ENCODE measurements at regions not wholly inside any gene's neighbourhood (a gene's known extent, or its start where the extent isn't known, plus 50 kb on each side); places are given as distances from the start of the nearest gene placed in this dataset.

GRCh38 chr3:107983247-107983646 is 107.6 kb downstream of the CD47 start:
- TF ChIP-seq REST (IDR thresholded peaks at IDR 0.05; ENCODE audit: insufficient read depth in 1 of 2, low read depth in 2 of 2, low read length in 2 of 2): no peak
- TF ChIP-seq POLR2AphosphoS5 (IDR thresholded peaks at IDR 0.05; ENCODE audit: low read depth, low read length): no peak
- no peak for TF ChIP-seq TAF1 (IDR thresholded peaks at IDR 0.05; ENCODE audit: borderline replicate concordance, insufficient read depth, low read length)
- TF ChIP-seq FOXP2 (optimal IDR thresholded peaks at IDR 0.05; ENCODE audit: borderline replicate concordance, extremely low read depth, extremely low read length, insufficient read depth): no peak
- TF ChIP-seq SIN3A (IDR thresholded peaks at IDR 0.05; ENCODE audit: borderline replicate concordance, insufficient read depth, low read length): no peak

- TF ChIP-seq SIN3A (IDR thresholded peaks at IDR 0.05; ENCODE audit: borderline replicate concordance, insufficient read depth, low read length): no peak
- TF ChIP-seq REST (IDR thresholded peaks at IDR 0.05; ENCODE audit: insufficient read depth in 1 of 2, low read depth in 2 of 2, low read length in 2 of 2): no peak
- TF ChIP-seq POLR2AphosphoS5 (IDR thresholded peaks at IDR 0.05; ENCODE audit: low read depth, low read length): no peak
Measured at GRCh38 chr3:107982165-107982564, 108.7 kb downstream of the CD47 start.

GRCh38 chr3:107981471-107982111 is 109.2 kb downstream of the CD47 start:
- TF ChIP-seq POLR2AphosphoS5 (IDR thresholded peaks at IDR 0.05; ENCODE audit: low read depth, low read length) (no peak), FOXP2 (optimal IDR thresholded peaks at IDR 0.05; ENCODE audit: borderline replicate concordance, extremely low read depth, extremely low read length, insufficient read depth) (no peak), SIN3A (IDR thresholded peaks at IDR 0.05; ENCODE audit: borderline replicate concordance, insufficient read depth, low read length) (no peak), REST (IDR thresholded peaks at IDR 0.05; ENCODE audit: insufficient read depth in 1 of 2, low read depth in 2 of 2, low read length in 2 of 2) (no peak), TAF1 (IDR thresholded peaks at IDR 0.05; ENCODE audit: borderline replicate concordance, insufficient read depth, low read length) (no peak)

GRCh38 chr3:107979538-107979937 is 111.3 kb downstream of the CD47 start:
- TF ChIP-seq TAF1 (IDR thresholded peaks at IDR 0.05; ENCODE audit: borderline replicate concordance, insufficient read depth, low read length): no peak
- TF ChIP-seq POLR2AphosphoS5 (IDR thresholded peaks at IDR 0.05; ENCODE audit: low read depth, low read length): no peak
- no peak for TF ChIP-seq FOXP2 (optimal IDR thresholded peaks at IDR 0.05; ENCODE audit: borderline replicate concordance, extremely low read depth, extremely low read length, insufficient read depth)
- no peak for TF ChIP-seq SIN3A (IDR thresholded peaks at IDR 0.05; ENCODE audit: borderline replicate concordance, insufficient read depth, low read length)
- TF ChIP-seq REST (IDR thresholded peaks at IDR 0.05; ENCODE audit: insufficient read depth in 1 of 2, low read depth in 2 of 2, low read length in 2 of 2): no peak

Measured in PFSK-1 (cell line).